GM12872 (cell line): ENCODE measurements at regions not wholly inside any gene's neighbourhood (a gene's known extent, or its start where the extent isn't known, plus 50 kb on each side); places are given as distances from the start of the nearest gene placed in this dataset.

ENCODE experiments used
- TF ChIP-seq, protein P1 (sequence below): IDR thresholded peaks from 3 replicates; pipeline ENCODE4 v1.5.1; 2011; ENCODE audit warnings: low read depth, mild to moderate bottlenecking, low read length, moderate library complexity; ENCODE audit not compliant: insufficient read depth

DNA sequence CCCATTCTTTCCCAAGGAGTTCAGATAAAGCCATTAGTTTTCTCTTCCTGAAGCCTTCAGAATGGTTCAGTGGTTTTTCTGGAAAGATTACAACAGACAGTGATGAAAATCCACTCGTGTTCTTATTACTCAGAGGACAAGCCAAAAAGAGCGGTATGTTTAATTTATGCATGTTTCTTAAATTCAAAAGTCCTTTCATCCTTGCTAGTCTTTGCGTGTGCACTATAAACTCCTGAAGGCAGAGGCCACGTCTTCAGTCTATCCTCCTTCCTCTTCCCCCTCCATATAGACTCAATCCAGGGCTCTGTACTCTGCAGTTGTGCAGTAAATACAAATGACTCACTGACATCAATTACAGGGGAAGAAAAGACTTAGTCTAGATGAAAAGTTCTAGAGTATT, 409.2 kb upstream of the PLXNA2 start:
- TF ChIP-seq, protein P1, sequence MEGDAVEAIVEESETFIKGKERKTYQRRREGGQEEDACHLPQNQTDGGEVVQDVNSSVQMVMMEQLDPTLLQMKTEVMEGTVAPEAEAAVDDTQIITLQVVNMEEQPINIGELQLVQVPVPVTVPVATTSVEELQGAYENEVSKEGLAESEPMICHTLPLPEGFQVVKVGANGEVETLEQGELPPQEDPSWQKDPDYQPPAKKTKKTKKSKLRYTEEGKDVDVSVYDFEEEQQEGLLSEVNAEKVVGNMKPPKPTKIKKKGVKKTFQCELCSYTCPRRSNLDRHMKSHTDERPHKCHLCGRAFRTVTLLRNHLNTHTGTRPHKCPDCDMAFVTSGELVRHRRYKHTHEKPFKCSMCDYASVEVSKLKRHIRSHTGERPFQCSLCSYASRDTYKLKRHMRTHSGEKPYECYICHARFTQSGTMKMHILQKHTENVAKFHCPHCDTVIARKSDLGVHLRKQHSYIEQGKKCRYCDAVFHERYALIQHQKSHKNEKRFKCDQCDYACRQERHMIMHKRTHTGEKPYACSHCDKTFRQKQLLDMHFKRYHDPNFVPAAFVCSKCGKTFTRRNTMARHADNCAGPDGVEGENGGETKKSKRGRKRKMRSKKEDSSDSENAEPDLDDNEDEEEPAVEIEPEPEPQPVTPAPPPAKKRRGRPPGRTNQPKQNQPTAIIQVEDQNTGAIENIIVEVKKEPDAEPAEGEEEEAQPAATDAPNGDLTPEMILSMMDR: no peak

DNA sequence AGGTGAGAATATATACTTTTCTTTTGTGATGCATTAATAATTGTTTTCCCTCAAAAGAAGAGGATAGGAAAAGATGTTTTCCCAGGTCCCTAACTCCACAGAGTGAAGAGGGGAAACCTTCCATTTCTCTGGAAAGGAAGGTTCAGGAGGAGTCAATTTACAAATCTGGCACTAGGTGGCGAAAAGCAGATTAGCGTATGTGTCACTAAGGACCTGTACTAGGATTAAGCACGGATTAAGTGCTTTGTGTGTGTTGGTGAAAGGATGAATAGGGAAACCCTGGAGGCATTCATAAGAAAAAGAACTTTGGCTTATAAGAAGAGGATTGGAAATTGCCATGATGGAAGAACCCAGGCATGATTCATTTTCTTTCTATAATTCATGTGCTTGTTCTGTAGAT, 410.1 kb upstream of the PLXNA2 start:
- TF ChIP-seq, protein P1: peak; percentile 60

DNA sequence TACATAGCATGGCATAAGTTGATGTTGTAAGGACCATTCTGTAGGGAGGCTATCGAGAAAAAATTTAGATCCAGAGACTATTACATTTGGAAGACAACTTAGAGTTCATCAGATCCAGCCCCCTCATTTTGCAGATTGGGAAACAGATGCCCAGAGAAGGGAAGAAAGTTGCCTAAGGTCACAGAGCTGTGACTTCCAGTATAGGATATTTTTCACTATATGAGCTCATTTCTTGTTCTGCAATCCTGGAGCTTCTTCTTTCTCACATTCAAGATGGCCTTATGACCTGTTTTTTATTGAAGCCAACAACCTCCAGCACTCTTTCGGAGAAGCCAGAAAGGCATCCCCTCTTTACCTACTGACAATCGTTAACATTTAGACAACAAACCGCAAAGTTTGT, 421.8 kb upstream of the PLXNA2 start:
- TF ChIP-seq, protein P1: no peak

DNA sequence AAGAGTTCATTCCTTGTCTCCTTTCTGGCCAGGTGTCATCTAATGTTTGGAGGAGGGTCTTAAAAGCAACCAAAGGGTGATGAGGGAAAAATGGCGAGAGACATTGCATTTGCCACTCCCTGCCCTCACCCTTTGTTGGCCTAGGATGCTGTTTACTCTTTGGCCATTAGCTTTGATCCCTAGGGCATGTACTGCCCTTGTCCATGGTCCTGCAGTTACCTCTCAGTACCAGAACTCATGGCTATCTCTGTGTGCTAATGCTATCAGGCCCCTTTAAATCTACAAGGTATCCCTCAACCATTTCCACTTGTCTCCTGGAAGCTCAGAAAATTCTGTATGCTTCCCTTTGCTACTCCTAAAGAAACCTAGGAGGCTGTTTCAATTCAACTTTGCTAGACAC, 424.8 kb upstream of the PLXNA2 start:
- TF ChIP-seq, protein P1: no peak

DNA sequence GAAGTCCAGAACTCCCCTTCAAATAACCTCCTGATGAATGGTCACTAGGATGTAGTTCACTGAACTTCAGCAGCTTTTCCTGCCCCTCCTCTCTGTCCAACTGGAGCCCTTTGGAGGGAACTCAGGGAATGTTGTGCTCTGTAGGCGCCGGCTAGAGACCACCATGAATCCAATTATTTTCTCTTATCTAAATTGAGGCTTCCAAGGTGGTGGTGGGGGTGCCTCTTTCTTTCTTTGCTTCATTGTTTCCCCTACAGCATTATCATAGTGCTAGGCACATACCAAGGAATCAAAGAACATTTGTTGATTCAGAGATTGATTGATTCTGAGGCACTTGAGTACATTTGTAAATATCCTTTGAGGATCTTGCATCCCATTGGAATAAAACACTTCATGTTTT, 426.6 kb upstream of the PLXNA2 start:
- TF ChIP-seq, protein P1: no peak

DNA sequence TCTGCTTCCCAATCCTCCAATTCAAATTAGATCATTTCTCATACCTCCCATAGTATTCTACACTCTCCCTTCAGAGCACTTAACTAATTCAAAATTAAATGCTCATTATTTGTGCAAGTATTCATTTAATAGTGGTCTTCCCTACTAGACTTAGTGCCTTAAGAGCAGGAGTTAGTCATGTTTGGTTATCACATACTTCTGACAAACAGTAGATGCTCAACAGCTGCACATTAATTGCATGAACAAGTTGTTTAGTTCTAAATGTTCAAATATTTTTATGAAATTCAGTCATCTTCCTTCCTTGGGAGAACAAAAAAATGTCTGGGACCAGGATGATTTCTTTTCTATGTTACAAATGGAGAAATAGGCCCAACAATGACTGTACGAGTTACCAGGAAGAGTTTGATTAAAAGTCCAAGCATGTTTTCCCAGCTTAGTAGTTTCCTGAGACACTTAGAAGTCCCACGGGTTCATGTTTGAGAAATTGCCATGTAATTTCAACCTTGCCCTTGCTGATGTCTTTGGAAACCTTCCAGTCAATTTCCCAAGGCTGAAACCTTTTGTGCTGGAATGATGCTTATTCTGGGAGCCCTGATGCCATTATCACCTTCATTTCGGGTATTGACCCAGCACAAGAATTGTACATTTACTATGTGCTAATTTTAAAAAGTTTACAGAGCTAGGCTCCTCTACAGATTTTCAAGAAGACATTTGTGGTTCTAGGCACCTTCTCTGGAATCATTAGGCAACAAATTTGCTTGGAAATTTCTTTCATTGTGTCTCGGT, 437.9 kb upstream of the PLXNA2 start:
- TF ChIP-seq, protein P1: no peak

DNA sequence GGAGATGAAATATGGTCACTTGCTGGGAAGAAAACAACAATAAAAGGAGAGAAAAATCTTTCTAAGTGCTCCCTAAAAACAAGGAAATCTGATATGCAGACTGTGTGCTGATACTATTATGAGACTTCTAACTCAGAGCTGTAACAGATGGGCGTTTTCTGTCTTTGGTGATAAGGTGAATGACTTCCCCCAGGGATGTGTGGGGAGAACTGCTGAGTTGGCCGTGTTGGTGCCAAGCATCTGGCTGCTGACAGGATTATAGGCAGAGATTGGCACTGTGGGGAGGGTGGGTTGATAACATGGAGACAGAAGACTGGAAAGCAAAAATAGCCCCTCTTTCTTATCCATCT, 438.5 kb upstream of the PLXNA2 start:
- TF ChIP-seq, protein P1: no peak
